Kidney (tissue), 13 donors: ENCODE measurements at regions not wholly inside any gene's neighbourhood (a gene's known extent, or its start where the extent isn't known, plus 50 kb on each side); places are given as distances from the start of the nearest gene placed in this dataset.

ENCODE experiments used
- DNase-seq, 5 donors: peaks; one replicate each; pipeline ENCODE4 v3.0.0-alpha.2; 2013 to 2020
- FAIRE-seq: peaks from 2 replicates; lab custom pipeline; 2012; peaks lifted over from hg19 to GRCh38; lab: Jason Lieb, UNC
- H3K27ac ChIP-seq, 2 donors: one replicate each; pipeline ENCODE4 v1.7.0; 2013; ENCODE audit warnings: low read depth in 2 of 2, low read length in 2 of 2, inconsistent platforms in 1 of 2
- H3K27me3 ChIP-seq: one replicate; pipeline ENCODE4 v1.7.1; 2013; ENCODE audit warnings: low read length, inconsistent platforms; ENCODE audit not compliant: control insufficient read depth, insufficient read depth
- H3K36me3 ChIP-seq, 3 donors: one replicate each; pipeline versions ENCODE4 v1.7.0 to v1.7.1; 2013; ENCODE audit warnings: low read length in 3 of 3, control low read depth in 1 of 3, inconsistent platforms in 1 of 3; ENCODE audit not compliant: insufficient read depth in 3 of 3, control insufficient read depth in 2 of 3
- H3K4me1 ChIP-seq, 3 donors: one replicate each; pipeline versions ENCODE4 v1.7.0 to v1.7.1; 2013; ENCODE audit warnings: low read length in 3 of 3, inconsistent platforms in 1 of 3, low read depth in 1 of 3; ENCODE audit not compliant: control insufficient read depth in 2 of 3, insufficient read depth in 2 of 3
- H3K4me3 ChIP-seq, 3 donors: one replicate each; pipeline versions ENCODE4 v1.7.0 to v1.8.1; 2013; ENCODE audit warnings: low read length in 3 of 3, control low read depth in 1 of 3, inconsistent platforms in 1 of 3
- H3K9ac ChIP-seq, 3 donors: one replicate each; pipeline versions ENCODE4 v1.7.0 to v1.7.1; 2013; ENCODE audit warnings: low read length in 3 of 3, control low read depth in 1 of 3, inconsistent platforms in 1 of 3
- H3K9me3 ChIP-seq, 3 donors: one replicate each; pipeline versions ENCODE4 v1.7.0 to v1.7.1; 2013; ENCODE audit warnings: low read length in 3 of 3, control low read depth in 1 of 3, inconsistent platforms in 1 of 3; ENCODE audit not compliant: control insufficient read depth in 2 of 3, insufficient read depth in 1 of 3
- intact Hi-C: fragments of 100-400 bp; cut with DNase I; formaldehyde crosslinking; loops from one replicate; pipeline ENCODE4 v1.11.1; 2022
- TF ChIP-seq, protein P1 (sequence below): IDR thresholded peaks from 3 replicates; pipeline ENCODE4 v1.5.1; 2012; ENCODE audit warnings: mild to moderate bottlenecking, moderate library complexity, borderline replicate concordance; ENCODE audit not compliant: insufficient read depth; ENCODE audit errors: extremely low read depth
- donor health status: control.
- donor health status: control.
- donor health status: control.
- donor health status: control.
- donor health status: control.
- donor health status: DM: yes; HTN: yes; CAD: no.
- donor health status: Normal renal cell carcinoma (clear cell type).

DNA sequence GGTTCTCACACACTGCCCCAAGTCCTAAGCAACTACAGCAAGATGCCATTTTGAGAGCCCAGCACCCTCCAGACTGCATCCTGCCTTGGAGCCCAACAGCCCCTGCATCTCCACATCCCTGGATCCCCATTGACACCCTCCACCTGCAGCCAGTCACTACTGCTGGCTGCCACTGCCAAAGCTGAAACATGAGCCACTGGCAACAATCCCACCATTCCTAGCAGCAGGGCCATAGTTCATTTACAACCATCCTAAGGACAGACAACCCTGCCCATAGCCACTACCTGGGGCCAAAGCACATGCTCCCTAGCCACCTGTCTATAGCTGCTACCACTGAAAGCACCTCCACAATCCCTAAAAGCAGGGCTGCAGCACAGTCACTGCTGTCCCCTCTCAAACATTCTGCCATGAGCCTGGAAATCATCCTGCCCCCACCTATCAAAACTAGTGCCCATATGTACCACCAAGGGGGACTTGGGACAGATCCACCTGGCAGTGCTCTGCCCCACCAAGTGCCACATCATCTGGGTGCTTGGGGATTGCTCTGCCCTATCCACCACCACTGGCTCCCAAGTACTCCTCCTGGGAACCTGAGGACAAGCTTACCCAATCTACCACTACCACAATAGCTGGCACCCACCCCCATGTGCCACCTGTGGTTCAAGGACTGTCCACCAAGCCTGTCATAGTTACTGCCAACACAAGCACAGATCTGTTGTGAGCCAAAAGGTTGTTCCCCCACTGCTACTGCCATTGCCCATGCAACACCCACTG lies 138.8 kb upstream of the SOX6 start:
- no peaks in the 10 kb centered on the region for H3K36me3 ChIP-seq
- FAIRE-seq: no peak
- H3K4me3 ChIP-seq: no peak overlapping the region
- no peak for DNase-seq
- H3K27me3 ChIP-seq: no peaks in the 10 kb centered on the region
- intact Hi-C loops: no loop called here
- no peaks in the 10 kb centered on the region for H3K9me3 ChIP-seq
- no peak overlapping the region for H3K9ac ChIP-seq
- no peak overlapping the region for H3K27ac ChIP-seq
- TF ChIP-seq, protein P1, sequence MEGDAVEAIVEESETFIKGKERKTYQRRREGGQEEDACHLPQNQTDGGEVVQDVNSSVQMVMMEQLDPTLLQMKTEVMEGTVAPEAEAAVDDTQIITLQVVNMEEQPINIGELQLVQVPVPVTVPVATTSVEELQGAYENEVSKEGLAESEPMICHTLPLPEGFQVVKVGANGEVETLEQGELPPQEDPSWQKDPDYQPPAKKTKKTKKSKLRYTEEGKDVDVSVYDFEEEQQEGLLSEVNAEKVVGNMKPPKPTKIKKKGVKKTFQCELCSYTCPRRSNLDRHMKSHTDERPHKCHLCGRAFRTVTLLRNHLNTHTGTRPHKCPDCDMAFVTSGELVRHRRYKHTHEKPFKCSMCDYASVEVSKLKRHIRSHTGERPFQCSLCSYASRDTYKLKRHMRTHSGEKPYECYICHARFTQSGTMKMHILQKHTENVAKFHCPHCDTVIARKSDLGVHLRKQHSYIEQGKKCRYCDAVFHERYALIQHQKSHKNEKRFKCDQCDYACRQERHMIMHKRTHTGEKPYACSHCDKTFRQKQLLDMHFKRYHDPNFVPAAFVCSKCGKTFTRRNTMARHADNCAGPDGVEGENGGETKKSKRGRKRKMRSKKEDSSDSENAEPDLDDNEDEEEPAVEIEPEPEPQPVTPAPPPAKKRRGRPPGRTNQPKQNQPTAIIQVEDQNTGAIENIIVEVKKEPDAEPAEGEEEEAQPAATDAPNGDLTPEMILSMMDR: no peak
- H3K4me1 ChIP-seq: no peaks in the 10 kb centered on the region

DNA sequence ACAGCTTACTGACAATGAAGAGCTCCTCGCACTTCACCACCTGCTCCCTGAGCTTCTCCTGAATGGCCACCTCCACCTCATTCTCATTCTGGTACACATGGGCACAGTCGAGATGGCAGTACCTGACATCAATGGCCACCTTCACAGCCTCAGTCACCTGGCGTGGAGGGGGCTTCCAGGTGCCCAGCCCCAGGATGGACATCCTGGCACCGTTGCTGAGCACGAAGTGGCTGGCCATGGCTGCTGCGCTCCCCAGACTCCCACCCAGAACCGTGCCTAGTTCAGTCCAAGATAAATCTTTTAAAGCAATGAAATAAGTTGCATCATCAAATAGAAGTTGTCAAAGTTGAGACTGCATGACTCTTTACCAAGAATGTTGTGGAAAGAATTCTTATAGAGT lies 128.1 kb upstream of the SOX6 start:
- no peaks in the 10 kb centered on the region for H3K36me3 ChIP-seq
- H3K9ac ChIP-seq: no peak overlapping the region
- no peak overlapping the region for H3K27ac ChIP-seq
- intact Hi-C loops: no loop called here
- H3K27me3 ChIP-seq: no peaks in the 10 kb centered on the region
- TF ChIP-seq, protein P1: no peak
- no peaks in the 10 kb centered on the region for H3K4me1 ChIP-seq
- no peak for DNase-seq
- H3K4me3 ChIP-seq: no peak overlapping the region
- FAIRE-seq: no peak
- H3K9me3 ChIP-seq: no peaks in the 10 kb centered on the region

DNA sequence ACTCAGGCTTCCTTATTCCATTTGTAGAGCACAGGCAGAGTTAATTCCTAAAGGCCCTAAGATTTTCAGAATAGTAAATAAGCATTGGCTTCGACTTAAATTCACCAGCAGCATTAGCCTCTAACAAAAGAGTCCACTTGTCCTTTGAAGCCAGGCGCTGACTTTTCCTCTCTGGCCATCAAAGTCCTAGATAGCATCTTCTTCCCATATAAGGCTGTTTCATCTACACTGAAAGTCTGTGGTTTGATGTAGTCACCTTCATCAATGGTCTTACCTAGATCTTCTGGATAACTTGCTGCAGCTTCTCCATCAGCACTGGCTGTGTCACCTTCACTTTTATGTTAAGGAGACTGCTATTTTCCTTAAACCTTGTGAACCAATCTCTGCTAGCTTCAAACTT lies 118.3 kb upstream of the SOX6 start:
- DNase-seq (no peak), FAIRE-seq (no peak)

More for the DNA sequence above, 118.3 kb upstream of the SOX6 start:
- Histone ChIP-seq H3K4me1 (peaks cover 0 to 6% (median 0%) of the 10 kb centered on the region in 3 donors), H3K27me3 (no peaks in the 10 kb centered on the region), H3K27ac (no peak overlapping the region), H3K36me3 (no peaks in the 10 kb centered on the region), H3K4me3 (no peak overlapping the region), H3K9ac (no peak overlapping the region), H3K9me3 (no peaks in the 10 kb centered on the region)
- TF ChIP-seq, protein P1: no peak
- intact Hi-C loops: no loop called here
